GM12878 (cell line): ENCODE measurements at regions not wholly inside any gene's neighbourhood (a gene's known extent, or its start where the extent isn't known, plus 50 kb on each side); places are given as distances from the start of the nearest gene placed in this dataset.

ENCODE experiments used
- ATAC-seq: fragments of 200-7000 bp; cut with Tn5 transposase; 3 replicates; pipeline ENCODE4 v1.9.1; 2020; ENCODE audit warnings: mild to moderate bottlenecking, moderate library complexity
- BruUV-seq: library from RNA; stranded (reverse); fragments of 400-500 nt; replicated peaks from 2 replicates; lab custom pipeline; 2021; lab: Mats Ljungman, UMichigan
- CTCF ChIA-PET: fragments of 300-600 bp; sonication (Branson Sonifier 250); formaldehyde crosslinking; extraction: SDS; loops from one replicate; lab custom pipeline; 2021; ENCODE audit warnings: inconsistent platforms; lab: Yijun Ruan, JAX
- POLR2A ChIA-PET: fragments of 350-600 bp; formaldehyde crosslinking; extraction: SDS; loops from one replicate; lab custom pipeline; 2021; ENCODE audit warnings: inconsistent platforms; lab: Charles Lee
- RAD21 ChIA-PET: fragments of 300-600 bp; sonication (Branson Sonifier 250); formaldehyde crosslinking; loops from one replicate; lab custom pipeline; 2023; ENCODE audit warnings: antibody characterized with exemption; ENCODE audit not compliant: unreplicated experiment; lab: Charles Lee
- SMC1A ChIA-PET: fragments of 300-600 bp; sonication (Branson Sonifier 250); formaldehyde crosslinking; loops from one replicate; lab custom pipeline; 2023; ENCODE audit not compliant: unreplicated experiment, uncharacterized antibody; lab: Charles Lee
- DNase-seq: peaks from one replicate; pipeline ENCODE4 v3.0.0-alpha.2; 2011; ENCODE audit warnings: low read depth, low spot score
- FAIRE-seq: peaks from 3 replicates; lab custom pipeline; 2011; peaks lifted over from hg19 to GRCh38; lab: Jason Lieb, UNC
- H2AFZ ChIP-seq: 2 replicates; pipeline ENCODE4 v1.6.0; 2011; ENCODE audit warnings: low read depth, low read length, control low read depth; ENCODE audit not compliant: control insufficient read depth
- H3K27ac ChIP-seq: 2 replicates; pipeline ENCODE4 v1.5.1; 2011; ENCODE audit warnings: control low read depth; ENCODE audit not compliant: control insufficient read depth, insufficient read depth
- H3K27me3 ChIP-seq, 2 experiments: replicated peaks in 1 of 2; 2 replicates each; pipeline versions ENCODE4 v1.6.0 to v1.6.1; 2011; ENCODE audit warnings: low read length in 1 of 2; ENCODE audit not compliant: control insufficient read depth in 2 of 2, insufficient read depth in 2 of 2
- H3K36me3 ChIP-seq, 2 experiments: 2 replicates each; pipeline ENCODE4 v1.5.1; 2011; ENCODE audit warnings: low read length in 1 of 2; ENCODE audit not compliant: control insufficient read depth in 2 of 2, insufficient read depth in 2 of 2
- H3K4me1 ChIP-seq: 2 replicates; pipeline ENCODE4 v1.6.1; 2011; ENCODE audit warnings: mild to moderate bottlenecking, low read length, moderate library complexity, mixed read lengths; ENCODE audit not compliant: control insufficient read depth, insufficient read depth
- H3K4me2 ChIP-seq: 2 replicates; pipeline ENCODE4 v1.6.0; 2011; ENCODE audit warnings: control low read depth; ENCODE audit not compliant: control insufficient read depth, insufficient read depth
- H3K4me3 ChIP-seq: fragments of 200-600 bp; sonication (generic); 2 replicates; pipeline ENCODE4 v1.5.1; 2016
- H3K79me2 ChIP-seq: 2 replicates; pipeline ENCODE4 v1.6.0; 2011; ENCODE audit warnings: low read length; ENCODE audit not compliant: control insufficient read depth, insufficient read depth
- H3K9ac ChIP-seq: 2 replicates; pipeline ENCODE4 v1.8.0; 2011; ENCODE audit warnings: low read length, control low read depth, mixed read lengths; ENCODE audit not compliant: control insufficient read depth, insufficient read depth
- H3K9me3 ChIP-seq: replicated peaks from 3 replicates; pipeline ENCODE4 v1.5.1; 2011; ENCODE audit warnings: mild to moderate bottlenecking, low read length; ENCODE audit not compliant: control insufficient read depth, insufficient read depth
- H4K20me1 ChIP-seq: 2 replicates; pipeline ENCODE4 v1.6.0; 2011; ENCODE audit not compliant: control insufficient read depth, insufficient read depth
- ATF7 ChIP-seq: fragments of 450-650 bp; IDR thresholded peaks from 2 replicates; pipeline ENCODE4 v1.6.1; 2016; ENCODE audit warnings: low read depth, mild to moderate bottlenecking
- CHD4 ChIP-seq: fragments of 200-600 bp; sonication (generic); IDR thresholded peaks from 2 replicates; pipeline ENCODE4 v1.6.1; 2016; ENCODE audit warnings: mild to moderate bottlenecking
- E4F1 ChIP-seq: fragments of 450-650 bp; IDR thresholded peaks from 2 replicates; pipeline ENCODE4 v1.6.1; 2018; ENCODE audit warnings: borderline replicate concordance, mild to moderate bottlenecking; ENCODE audit not compliant: partially characterized antibody
- ESRRA ChIP-seq: IDR thresholded peaks from 2 replicates; pipeline ENCODE4 v1.6.1; 2012; ENCODE audit warnings: mild to moderate bottlenecking, low read length, improper control_type of control experiment
- GABPA ChIP-seq: IDR thresholded peaks from 2 replicates; pipeline ENCODE4 v1.6.1; 2014; ENCODE audit warnings: antibody characterized with exemption, low read depth, mild to moderate bottlenecking, inconsistent platforms
- POLR2A ChIP-seq: IDR thresholded peaks from 2 replicates; pipeline ENCODE4 v1.6.1; 2011; ENCODE audit warnings: low read depth, mild to moderate bottlenecking, low read length
- REST ChIP-seq: IDR thresholded peaks from 2 replicates; pipeline ENCODE4 v1.6.1; 2012; ENCODE audit warnings: mild to moderate bottlenecking, low read depth, low read length
- TCF3 ChIP-seq: IDR thresholded peaks from 2 replicates; pipeline ENCODE4 v1.6.1; 2012; ENCODE audit warnings: low read depth, mild to moderate bottlenecking, low read length, borderline replicate concordance; ENCODE audit not compliant: insufficient read depth
- ZNF24 ChIP-seq: fragments of 450-650 bp; IDR thresholded peaks from 2 replicates; pipeline ENCODE4 v1.6.1; 2017; ENCODE audit warnings: antibody characterized with exemption, mild to moderate bottlenecking
- WGBS: methylation state at CpG from one replicate; pipeline ENCODE4 v1.1.6; 2016; ENCODE audit warnings: low lambda C conversion rate; ENCODE audit not compliant: insufficient replicate concordance, insufficient coverage; ENCODE audit errors: missing lambda C conversion rate; 5-methylcytosine and 5-hydroxymethylcytosine counted together
- in situ Hi-C: fragments of 300-500 bp; cut with MboI; formaldehyde crosslinking; loops from 9 replicates; pipeline ENCODE4 v1.14.3; 2018; ENCODE audit warnings: mixed read lengths
- intact Hi-C: fragments of 100-400 bp; cut with micrococcal nuclease; formaldehyde crosslinking; loops from one replicate; pipeline ENCODE4 v1.14.2; 2022; ENCODE audit not compliant: unreplicated experiment

- TF ChIP-seq E4F1 (no peak), TCF3 (no peak), ESRRA (no peak), GABPA (no peak), POLR2A (no peak), ZNF24 (no peak)
Measured at GRCh38 chr20:24406750-24407149, 62.7 kb upstream of the SYNDIG1 start (continued).

- Histone ChIP-seq H3K27me3 (no peaks in the 10 kb centered on the region), H4K20me1 (no peaks in the 10 kb centered on the region), H3K9me3 (no peaks in the 10 kb centered on the region), H3K79me2 (no peaks in the 10 kb centered on the region), H3K9ac (no peak overlapping the region), H2AFZ (no peak overlapping the region), H3K27ac (no peak overlapping the region), H3K36me3 (no peaks in the 10 kb centered on the region)
- intact Hi-C loops (no loop called here), in situ Hi-C loops (no loop called here)
- RAD21 ChIA-PET: no interaction called here
- POLR2A ChIA-PET: no interaction called here
- FAIRE-seq (no peak), DNase-seq (no peak)
- 39% methylated on average over 2 of the region's 2 CpGs for WGBS
- no TSS peak for BruUV-seq
- TF ChIP-seq ATF7: no peak
- TF ChIP-seq TCF3: no peak
- TF ChIP-seq CHD4: no peak
- no peak for TF ChIP-seq REST
- TF ChIP-seq, all 136 proteins: peak for 0
- ATAC-seq: no peak
- H3K4me3 ChIP-seq: no peak overlapping the region
- H3K4me2 ChIP-seq: no peak overlapping the region
- ChIA-PET SMC1A (interaction anchor here (1.2 kb wide), 1 partner anchor 9 kb away, joined by 3 read pairs; no protein-coding TSS in a partner anchor), CTCF (no interaction called here)
- H3K4me1 ChIP-seq: no peaks in the 10 kb centered on the region
Measured at GRCh38 chr20:24406251-24406650, 63.2 kb upstream of the SYNDIG1 start.
